Mucosa of gallbladder (tissue), 1 donor: ENCODE measurements at regions not wholly inside any gene's neighbourhood (a gene's known extent, or its start where the extent isn't known, plus 50 kb on each side); places are given as distances from the start of the nearest gene placed in this dataset.

Experiments used
- DNase-seq: peaks from one replicate; pipeline ENCODE4 v3.0.0-alpha.2; 2020; ENCODE audit warnings: low spot score
- donor health status: DM: no; HTN: no; CAD: no.

GRCh38 chr1:244157731-244158438 lies 106.8 kb downstream of the ZBTB18 start:
- no peak for DNase-seq

- no peak for DNase-seq
Measured at GRCh38 chr1:244159646-244160045, 108.6 kb downstream of the ZBTB18 start.

GRCh38 chr1:244160455-244161235 lies 109.6 kb downstream of the ZBTB18 start:
- DNase-seq, result no peak

GRCh38 chr1:244161236-244161510 lies 110.1 kb downstream of the ZBTB18 start:
- DNase-seq, result no peak

GRCh38 chr1:244162786-244163530 lies 111.9 kb downstream of the ZBTB18 start:
- DNase-seq, result no peak

GRCh38 chr1:244163861-244164510 lies 112.9 kb downstream of the ZBTB18 start:
- DNase-seq, result no peak

- DNase-seq, result no peak
Measured at GRCh38 chr1:244164511-244164890, 113.4 kb downstream of the ZBTB18 start.

GRCh38 chr1:244165021-244165420 lies 113.9 kb downstream of the ZBTB18 start:
- DNase-seq, result no peak

- no peak for DNase-seq
Measured at GRCh38 chr1:244165701-244166100, 114.6 kb downstream of the ZBTB18 start.

GRCh38 chr1:244171241-244171985 lies 120.3 kb downstream of the ZBTB18 start:
- no peak for DNase-seq

GRCh38 chr1:244173240-244173639 lies 122.2 kb downstream of the ZBTB18 start:
- no peak for DNase-seq

GRCh38 chr1:244173769-244174168 lies 122.7 kb downstream of the ZBTB18 start:
- no peak for DNase-seq

GRCh38 chr1:244174922-244175521 lies 123.9 kb downstream of the ZBTB18 start:
- no peak for DNase-seq

- no peak for DNase-seq
Measured at GRCh38 chr1:244176201-244176600, 125.1 kb downstream of the ZBTB18 start.

GRCh38 chr1:244180256-244180655 lies 129.2 kb downstream of the ZBTB18 start:
- DNase-seq, result no peak

GRCh38 chr1:244181867-244182266 lies 130.8 kb downstream of the ZBTB18 start:
- DNase-seq, result no peak

- no peak for DNase-seq
Measured at GRCh38 chr1:244183037-244183436, 132.0 kb downstream of the ZBTB18 start.

- no peak for DNase-seq
Measured at GRCh38 chr1:244186372-244186771, 135.3 kb downstream of the ZBTB18 start.

- no peak for DNase-seq
Measured at GRCh38 chr1:244187310-244187709, 136.2 kb downstream of the ZBTB18 start.

GRCh38 chr1:244191581-244191980 lies 140.5 kb downstream of the ZBTB18 start:
- DNase-seq, result no peak

- no peak for DNase-seq
Measured at GRCh38 chr1:244192325-244192724, 141.2 kb downstream of the ZBTB18 start.
